HCT116 (cell line): ENCODE measurements at regions not wholly inside any gene's neighbourhood (a gene's known extent, or its start where the extent isn't known, plus 50 kb on each side); places are given as distances from the start of the nearest gene placed in this dataset.

Experiments used
- JUND ChIP-seq: IDR thresholded peaks from 2 replicates; pipeline ENCODE4 v1.6.1; 2012
- POLR2A ChIP-seq: IDR thresholded peaks from 2 replicates; pipeline ENCODE4 v1.7.0; 2011; ENCODE audit warnings: borderline replicate concordance; ENCODE audit not compliant: insufficient read depth, insufficient read length; ENCODE audit errors: extremely low read depth
- TF ChIP-seq, protein P1 (sequence below): IDR thresholded peaks from 2 replicates; pipeline ENCODE4 v1.6.1; 2011; ENCODE audit warnings: mild to moderate bottlenecking, low read length, moderate library complexity; ENCODE audit not compliant: insufficient replicate concordance; ENCODE audit errors: extremely low read depth
- TF ChIP-seq, protein P2 (sequence below), 3 experiments: fragments of 200-600 bp in 1 of 3; sonication (generic) in 1 of 3; IDR thresholded peaks in 2 of 3; conservative IDR thresholded peaks in 1 of 3; 2 replicates each; pipeline ENCODE4 v1.5.1; 2012 to 2017; ENCODE audit warnings: low read depth in 2 of 3, low read length in 2 of 3, antibody characterized with exemption in 1 of 3, borderline replicate concordance in 1 of 3, control low read depth in 1 of 3, mild to moderate bottlenecking in 1 of 3, mixed read lengths in 1 of 3, mixed run types in 1 of 3, moderate library complexity in 1 of 3; ENCODE audit not compliant: insufficient read depth in 1 of 3

- TF ChIP-seq, protein P1, sequence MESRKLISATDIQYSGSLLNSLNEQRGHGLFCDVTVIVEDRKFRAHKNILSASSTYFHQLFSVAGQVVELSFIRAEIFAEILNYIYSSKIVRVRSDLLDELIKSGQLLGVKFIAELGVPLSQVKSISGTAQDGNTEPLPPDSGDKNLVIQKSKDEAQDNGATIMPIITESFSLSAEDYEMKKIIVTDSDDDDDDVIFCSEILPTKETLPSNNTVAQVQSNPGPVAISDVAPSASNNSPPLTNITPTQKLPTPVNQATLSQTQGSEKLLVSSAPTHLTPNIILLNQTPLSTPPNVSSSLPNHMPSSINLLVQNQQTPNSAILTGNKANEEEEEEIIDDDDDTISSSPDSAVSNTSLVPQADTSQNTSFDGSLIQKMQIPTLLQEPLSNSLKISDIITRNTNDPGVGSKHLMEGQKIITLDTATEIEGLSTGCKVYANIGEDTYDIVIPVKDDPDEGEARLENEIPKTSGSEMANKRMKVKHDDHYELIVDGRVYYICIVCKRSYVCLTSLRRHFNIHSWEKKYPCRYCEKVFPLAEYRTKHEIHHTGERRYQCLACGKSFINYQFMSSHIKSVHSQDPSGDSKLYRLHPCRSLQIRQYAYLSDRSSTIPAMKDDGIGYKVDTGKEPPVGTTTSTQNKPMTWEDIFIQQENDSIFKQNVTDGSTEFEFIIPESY = no peak
- TF ChIP-seq JUND (no peak), POLR2A (no peak)
- TF ChIP-seq, protein P2, sequence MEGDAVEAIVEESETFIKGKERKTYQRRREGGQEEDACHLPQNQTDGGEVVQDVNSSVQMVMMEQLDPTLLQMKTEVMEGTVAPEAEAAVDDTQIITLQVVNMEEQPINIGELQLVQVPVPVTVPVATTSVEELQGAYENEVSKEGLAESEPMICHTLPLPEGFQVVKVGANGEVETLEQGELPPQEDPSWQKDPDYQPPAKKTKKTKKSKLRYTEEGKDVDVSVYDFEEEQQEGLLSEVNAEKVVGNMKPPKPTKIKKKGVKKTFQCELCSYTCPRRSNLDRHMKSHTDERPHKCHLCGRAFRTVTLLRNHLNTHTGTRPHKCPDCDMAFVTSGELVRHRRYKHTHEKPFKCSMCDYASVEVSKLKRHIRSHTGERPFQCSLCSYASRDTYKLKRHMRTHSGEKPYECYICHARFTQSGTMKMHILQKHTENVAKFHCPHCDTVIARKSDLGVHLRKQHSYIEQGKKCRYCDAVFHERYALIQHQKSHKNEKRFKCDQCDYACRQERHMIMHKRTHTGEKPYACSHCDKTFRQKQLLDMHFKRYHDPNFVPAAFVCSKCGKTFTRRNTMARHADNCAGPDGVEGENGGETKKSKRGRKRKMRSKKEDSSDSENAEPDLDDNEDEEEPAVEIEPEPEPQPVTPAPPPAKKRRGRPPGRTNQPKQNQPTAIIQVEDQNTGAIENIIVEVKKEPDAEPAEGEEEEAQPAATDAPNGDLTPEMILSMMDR (IDR thresholded peaks at IDR 0.05 in 2 of 3, conservative IDR thresholded peaks at IDR 0.05 in 1 of 3; ENCODE audit: borderline replicate concordance in 1 of 3, insufficient read depth in 1 of 3, low read depth in 2 of 3, low read length in 2 of 3) = no peak
Observed at GRCh38 chr1:212554401-212554800, 54.2 kb upstream of the ATF3 start.
